Loucy (cell line): ENCODE measurements at regions not wholly inside any gene's neighbourhood (a gene's known extent, or its start where the extent isn't known, plus 50 kb on each side); places are given as distances from the start of the nearest gene placed in this dataset.

ENCODE experiments used
- EZH2phosphoT487 ChIP-seq: fragments of 200-600 bp; IDR thresholded peaks from 2 replicates; pipeline ENCODE4 v1.6.1; 2018; ENCODE audit warnings: antibody characterized with exemption, mild to moderate bottlenecking, moderate library complexity, borderline replicate concordance
- TF ChIP-seq, protein P1 (sequence below): fragments of 200-600 bp; sonication (generic); conservative IDR thresholded peaks from 2 replicates; pipeline ENCODE4 v1.5.1; 2014; ENCODE audit warnings: mild to moderate bottlenecking, antibody characterized with exemption, low read length

DNA sequence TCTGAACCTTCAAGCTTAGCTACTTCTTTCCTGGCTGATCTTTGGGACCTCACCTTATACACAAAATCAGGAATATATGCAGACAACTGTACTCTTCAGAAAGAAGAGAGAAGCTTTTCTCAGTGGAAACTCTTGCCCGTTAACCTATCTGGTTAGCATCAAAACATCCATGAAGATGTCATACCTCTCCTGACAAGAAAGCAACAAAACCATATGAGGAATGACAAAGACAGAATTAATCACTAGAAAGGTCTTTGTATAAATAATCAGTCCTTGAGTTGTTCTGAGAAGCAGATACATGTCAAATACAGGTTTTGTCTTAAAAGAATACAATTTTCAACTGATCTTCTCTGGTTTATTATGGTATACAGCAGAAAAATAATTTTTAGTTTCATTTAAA is 130.8 kb downstream of the FAT4 start:
- TF ChIP-seq, protein P1, sequence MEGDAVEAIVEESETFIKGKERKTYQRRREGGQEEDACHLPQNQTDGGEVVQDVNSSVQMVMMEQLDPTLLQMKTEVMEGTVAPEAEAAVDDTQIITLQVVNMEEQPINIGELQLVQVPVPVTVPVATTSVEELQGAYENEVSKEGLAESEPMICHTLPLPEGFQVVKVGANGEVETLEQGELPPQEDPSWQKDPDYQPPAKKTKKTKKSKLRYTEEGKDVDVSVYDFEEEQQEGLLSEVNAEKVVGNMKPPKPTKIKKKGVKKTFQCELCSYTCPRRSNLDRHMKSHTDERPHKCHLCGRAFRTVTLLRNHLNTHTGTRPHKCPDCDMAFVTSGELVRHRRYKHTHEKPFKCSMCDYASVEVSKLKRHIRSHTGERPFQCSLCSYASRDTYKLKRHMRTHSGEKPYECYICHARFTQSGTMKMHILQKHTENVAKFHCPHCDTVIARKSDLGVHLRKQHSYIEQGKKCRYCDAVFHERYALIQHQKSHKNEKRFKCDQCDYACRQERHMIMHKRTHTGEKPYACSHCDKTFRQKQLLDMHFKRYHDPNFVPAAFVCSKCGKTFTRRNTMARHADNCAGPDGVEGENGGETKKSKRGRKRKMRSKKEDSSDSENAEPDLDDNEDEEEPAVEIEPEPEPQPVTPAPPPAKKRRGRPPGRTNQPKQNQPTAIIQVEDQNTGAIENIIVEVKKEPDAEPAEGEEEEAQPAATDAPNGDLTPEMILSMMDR, result no peak
- no peak for TF ChIP-seq EZH2phosphoT487
